Globus pallidus (tissue), 1 donor: ENCODE measurements at regions not wholly inside any gene's neighbourhood (a gene's known extent, or its start where the extent isn't known, plus 50 kb on each side); places are given as distances from the start of the nearest gene placed in this dataset.
A peak's percentile ranks its signal among the peaks of the same experiment; 100 is the strongest.
"Not testable (repeated sequence)": the region's sequence is repeated elsewhere in the genome, so short reads cannot be mapped to it uniquely, and the experiment has no call there.

Experiments used
- DNase-seq: peaks from one replicate; pipeline ENCODE4 v3.0.0-alpha.2; 2015; ENCODE audit warnings: low spot score

GRCh38 chr10:33781606-33782395, 447.3 kb upstream of the NRP1 start:
- no peak for DNase-seq

DNA sequence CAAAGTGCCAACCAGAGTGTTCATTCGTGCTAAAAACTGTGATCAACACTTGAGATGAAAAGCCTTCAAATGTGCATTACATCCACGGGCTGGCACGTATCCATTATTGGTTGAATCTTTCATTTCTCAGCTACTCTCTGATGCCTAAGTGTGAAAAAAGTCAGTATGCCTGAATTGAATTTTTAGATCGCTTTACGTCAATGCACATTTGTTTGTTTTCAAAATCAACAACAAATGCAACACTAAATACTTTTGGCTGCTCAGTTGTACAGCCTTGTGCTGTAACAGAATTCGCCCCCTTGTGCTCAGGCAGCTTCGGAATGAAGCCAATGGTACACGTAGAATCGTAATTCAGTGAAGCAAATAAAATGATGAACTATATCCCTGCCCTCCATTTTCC, 446.5 kb upstream of the NRP1 start:
- no peak for DNase-seq

DNA sequence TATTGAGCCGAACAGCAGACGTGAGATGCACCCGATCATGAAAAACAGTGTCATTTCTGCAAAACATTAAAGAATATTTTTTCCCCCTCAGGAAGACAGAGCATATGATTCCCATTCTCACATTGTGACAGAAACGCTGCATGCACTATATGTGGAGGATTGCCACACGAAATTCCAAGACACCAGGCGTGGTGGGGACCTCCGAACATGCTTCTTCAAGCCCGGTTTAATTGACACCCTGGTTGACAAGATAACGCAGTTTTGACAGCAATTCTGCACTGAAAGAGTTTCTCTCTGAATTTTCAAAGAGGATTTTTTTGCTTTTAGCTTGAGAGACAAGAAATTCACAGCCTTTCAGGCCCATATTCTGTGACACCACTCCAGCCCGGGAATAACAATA, 442.8 kb upstream of the NRP1 start:
- no peak for DNase-seq

DNA sequence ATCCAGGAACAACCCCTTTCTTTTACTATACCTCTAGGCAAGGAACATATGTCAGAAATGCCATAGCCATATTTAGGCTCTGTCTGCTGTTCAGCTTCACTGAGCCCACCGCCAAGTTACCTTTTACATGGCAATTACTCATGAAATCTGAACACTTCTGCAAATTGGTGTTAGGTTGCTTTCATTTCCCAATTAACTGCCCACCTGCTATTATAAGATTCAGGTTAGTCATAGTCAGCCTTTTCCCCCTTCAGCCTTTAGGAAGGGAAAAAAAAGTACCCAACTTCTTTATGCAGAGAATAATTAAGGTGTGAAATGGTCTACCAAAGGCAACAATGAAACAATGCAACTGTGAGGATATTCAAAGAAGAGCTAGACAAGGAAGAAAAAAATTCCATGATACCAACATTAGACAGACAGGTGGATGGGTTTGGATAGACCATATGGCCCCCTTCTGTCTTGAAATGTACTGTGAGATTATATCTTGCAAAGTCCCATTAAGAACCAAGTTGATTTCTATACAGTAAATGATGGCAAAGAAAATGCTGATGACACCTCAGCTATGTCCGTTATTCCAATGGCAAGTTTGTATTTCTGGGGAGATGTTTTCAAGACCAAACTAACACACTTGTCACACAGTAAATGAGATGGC, 442.1 kb upstream of the NRP1 start:
- DNase-seq = no peak

GRCh38 chr10:33774857-33775256, 440.4 kb upstream of the NRP1 start:
- DNase-seq = no peak

GRCh38 chr10:33773886-33774480, 439.5 kb upstream of the NRP1 start:
- DNase-seq = no peak

DNA sequence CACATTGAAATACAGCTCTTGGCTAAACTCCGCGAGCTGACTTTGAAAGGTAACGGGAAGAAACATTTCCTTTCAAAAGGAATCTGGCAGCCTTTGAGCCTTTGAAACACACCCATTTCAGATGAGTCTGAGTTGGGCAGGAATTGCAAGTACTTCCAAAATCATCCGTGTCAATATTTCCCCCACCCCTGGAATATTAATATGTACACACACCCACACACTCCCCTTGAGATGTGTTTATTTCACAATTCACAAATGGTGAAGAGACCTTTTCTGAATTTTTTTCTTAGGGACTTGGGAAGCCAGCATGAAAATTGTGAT, 438.7 kb upstream of the NRP1 start:
- no peak for DNase-seq

DNA sequence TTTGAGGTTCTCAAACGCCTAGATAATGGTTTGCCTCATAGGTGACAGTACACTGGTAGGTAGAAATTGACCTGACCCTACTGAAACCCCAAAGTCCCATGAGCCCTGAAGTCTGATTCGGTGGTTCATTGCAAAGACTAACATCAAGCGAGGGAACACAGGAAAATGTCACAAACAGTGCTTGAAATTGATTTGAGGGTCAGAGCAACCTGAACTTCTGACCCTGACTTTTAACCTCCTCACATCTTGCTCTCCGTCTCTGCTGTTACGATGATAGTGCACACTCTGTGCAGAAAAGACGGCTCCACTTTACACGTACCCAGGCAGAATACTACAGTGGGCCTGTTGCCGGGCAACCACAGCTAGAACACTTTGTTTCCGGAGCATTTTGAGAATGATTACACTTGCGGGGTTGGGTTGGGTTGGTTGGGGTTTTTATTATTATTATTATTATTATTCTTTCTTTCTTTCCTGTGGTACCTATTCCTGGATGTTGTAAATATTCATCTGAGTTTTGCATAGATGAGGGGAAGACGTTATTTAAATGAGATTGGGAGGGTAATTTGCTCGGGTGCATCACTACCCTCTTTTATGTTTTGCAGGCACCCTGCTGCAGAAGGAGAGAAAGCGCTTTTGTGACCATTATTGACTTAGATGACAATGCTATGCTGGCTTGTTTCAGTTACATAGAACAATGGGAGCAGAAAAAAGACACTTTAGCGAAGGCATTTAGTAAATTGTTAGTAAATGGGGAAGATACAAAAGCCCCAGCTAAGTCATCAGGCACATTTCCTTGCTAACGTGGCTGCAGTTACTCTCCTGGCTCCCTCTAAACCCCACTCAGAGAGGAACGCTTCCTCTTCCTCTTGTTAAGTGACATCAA, 438.1 kb upstream of the NRP1 start:
- peak; percentile 24 for DNase-seq

- DNase-seq = not testable (repeated sequence)
These were observed 437.4 kb upstream of the NRP1 start for GRCh38 chr10:33771856-33772255.

DNA sequence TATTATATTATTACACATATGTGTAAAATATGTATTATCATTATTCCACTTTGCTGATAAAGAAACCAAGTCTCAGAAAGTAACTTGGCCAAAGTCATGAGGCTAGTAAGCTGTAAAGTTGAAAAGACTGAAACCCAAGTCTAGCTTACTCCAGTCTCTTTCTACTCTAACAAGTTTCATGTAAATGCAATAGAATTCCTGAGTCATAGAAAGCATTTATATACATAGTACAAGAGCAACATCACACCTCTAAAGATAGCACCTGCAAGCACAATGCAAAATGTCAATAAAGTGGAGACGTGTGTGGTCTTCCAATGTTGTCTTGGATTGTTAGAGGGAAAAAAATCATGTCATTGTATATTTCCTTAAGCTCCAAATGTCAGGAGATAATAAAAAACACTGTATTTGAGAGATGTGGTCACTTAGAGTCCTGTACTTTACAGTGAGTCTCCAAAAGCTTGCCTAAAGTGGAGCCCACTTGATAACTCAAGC, 430.3 kb upstream of the NRP1 start:
- DNase-seq = no peak

- no peak for DNase-seq
These were observed 425.8 kb upstream of the NRP1 start for GRCh38 chr10:33760056-33760943.

DNA sequence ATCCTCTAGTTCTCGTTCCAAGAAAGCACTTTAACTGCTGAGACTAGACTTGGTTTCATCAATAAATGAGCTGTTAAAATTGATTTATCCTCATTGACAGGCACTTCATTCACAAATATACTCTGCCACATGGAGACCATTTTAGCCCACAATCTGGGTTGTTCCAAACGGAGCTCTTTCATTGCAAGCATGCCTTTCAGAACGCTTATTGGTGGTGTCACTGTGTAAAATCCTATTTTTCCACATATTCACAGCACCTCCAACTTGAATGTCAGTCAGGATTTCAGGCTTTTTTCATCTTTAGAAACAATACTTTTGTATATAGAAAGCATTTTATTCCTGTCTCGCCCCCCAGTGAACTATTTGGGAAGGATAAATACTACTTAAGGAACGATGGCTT, 424.7 kb upstream of the NRP1 start:
- DNase-seq = no peak

GRCh38 chr10:33758299-33758698, 423.8 kb upstream of the NRP1 start:
- no peak for DNase-seq

GRCh38 chr10:33754052-33754451, 419.6 kb upstream of the NRP1 start:
- no peak for DNase-seq

- DNase-seq = no peak
These were observed 418.9 kb upstream of the NRP1 start for GRCh38 chr10:33753389-33753788.

DNA sequence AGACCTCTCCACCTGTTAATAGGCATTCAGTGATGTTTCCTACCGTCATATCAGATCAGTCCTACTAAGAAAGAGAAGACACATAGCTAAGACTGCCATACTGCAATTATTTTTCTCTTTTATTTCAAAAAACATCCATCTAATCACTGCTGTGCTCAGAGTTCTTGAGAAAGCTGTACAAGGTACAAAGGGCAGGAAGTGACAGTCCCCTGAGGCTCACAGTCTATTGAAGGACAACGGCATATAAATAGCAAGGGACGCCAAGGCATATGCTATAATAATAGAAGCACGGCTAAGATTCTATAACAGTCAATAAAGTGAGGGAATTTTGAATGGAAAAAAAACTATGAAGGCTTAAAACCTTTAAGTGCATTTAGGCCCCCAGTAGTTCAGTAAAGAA, 415.3 kb upstream of the NRP1 start:
- DNase-seq = no peak

DNA sequence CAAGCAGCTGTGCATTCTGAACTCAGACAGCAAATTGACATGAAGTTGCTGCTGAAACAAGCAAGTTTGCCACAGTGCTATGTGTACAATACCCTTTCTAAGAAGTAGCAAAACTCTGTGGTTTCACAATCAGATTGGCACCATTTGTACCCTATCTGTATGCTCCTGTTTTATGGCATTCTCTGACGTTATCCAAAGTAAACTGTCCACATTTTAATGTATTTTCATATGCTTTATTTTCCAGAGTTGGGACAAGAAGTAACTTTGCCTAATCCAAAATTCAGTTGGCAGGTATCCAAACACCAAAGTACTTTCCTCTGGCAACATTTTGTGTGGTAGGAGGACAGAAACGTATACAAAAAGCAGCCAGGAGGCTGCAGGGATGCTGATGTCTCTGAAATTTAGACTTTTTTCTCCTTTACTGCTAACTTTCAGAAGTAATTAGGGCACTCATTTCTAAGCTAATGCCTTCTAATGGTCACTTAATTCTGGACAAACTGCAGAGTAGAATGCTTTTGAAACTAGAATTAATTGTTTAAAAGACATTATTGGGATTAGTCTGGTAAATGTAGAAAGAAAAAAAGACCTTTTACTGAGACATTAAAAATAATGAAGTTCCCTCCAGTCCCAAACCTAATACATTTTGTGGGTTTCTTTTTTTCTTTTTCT, 414.7 kb upstream of the NRP1 start:
- no peak for DNase-seq

GRCh38 chr10:33746836-33747268, 412.4 kb upstream of the NRP1 start:
- DNase-seq = no peak

GRCh38 chr10:33746186-33746585, 411.7 kb upstream of the NRP1 start:
- no peak for DNase-seq

DNA sequence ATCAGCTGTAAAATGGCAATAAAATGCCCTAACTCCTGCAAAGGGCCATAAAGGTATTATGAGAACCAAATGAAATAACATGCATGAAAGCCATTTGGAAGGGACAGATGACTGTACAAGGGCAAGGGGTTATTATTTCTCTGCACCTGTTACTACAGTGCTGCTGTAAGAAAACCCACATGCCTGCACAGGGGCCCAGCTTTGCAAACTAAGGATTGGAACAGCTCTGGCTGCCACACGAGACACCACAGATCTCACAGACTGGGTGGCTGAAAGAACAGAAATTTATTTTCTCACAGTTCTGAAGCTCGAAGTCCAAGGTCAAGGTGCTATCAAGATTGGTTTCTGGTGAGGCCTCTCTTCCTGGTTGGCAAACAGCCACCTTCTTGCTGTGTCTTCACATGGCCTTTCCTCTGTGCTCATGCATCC, 409.0 kb upstream of the NRP1 start:
- no peak for DNase-seq

- no peak for DNase-seq
These were observed 404.6 kb upstream of the NRP1 start for GRCh38 chr10:33739031-33739430.
